HCT116 (cell line): ENCODE measurements at regions not wholly inside any gene's neighbourhood (a gene's known extent, or its start where the extent isn't known, plus 50 kb on each side); places are given as distances from the start of the nearest gene placed in this dataset.

Source experiments
- CTCF ChIP-seq, 3 experiments: fragments of 200-600 bp in 1 of 3; sonication (generic) in 1 of 3; IDR thresholded peaks in 2 of 3; conservative IDR thresholded peaks in 1 of 3; 2 replicates each; pipeline ENCODE4 v1.5.1; 2012 to 2017; ENCODE audit warnings: low read depth in 2 of 3, low read length in 2 of 3, antibody characterized with exemption in 1 of 3, borderline replicate concordance in 1 of 3, control low read depth in 1 of 3, mild to moderate bottlenecking in 1 of 3, mixed read lengths in 1 of 3, mixed run types in 1 of 3, moderate library complexity in 1 of 3; ENCODE audit not compliant: insufficient read depth in 1 of 3
- EZH2 ChIP-seq: fragments of 200-600 bp; sonication (generic); IDR thresholded peaks from 2 replicates; pipeline ENCODE4 v1.6.1; 2017; ENCODE audit warnings: antibody characterized with exemption, mixed run types
- EZH2phosphoT487 ChIP-seq: fragments of 200-600 bp; IDR thresholded peaks from 2 replicates; pipeline ENCODE4 v1.6.1; 2018; ENCODE audit warnings: antibody characterized with exemption, borderline replicate concordance
- RAD21 ChIP-seq: IDR thresholded peaks from 2 replicates; pipeline ENCODE4 v1.6.1; 2012; ENCODE audit warnings: low read depth, mild to moderate bottlenecking
- SIN3A ChIP-seq: IDR thresholded peaks from 2 replicates; pipeline ENCODE4 v1.6.1; 2012; ENCODE audit warnings: low read depth
- SP1 ChIP-seq: IDR thresholded peaks from 2 replicates; pipeline ENCODE4 v1.6.1; 2012; ENCODE audit warnings: low read depth
- ZBTB33 ChIP-seq: IDR thresholded peaks from 2 replicates; pipeline ENCODE4 v1.6.1; 2011; ENCODE audit warnings: mild to moderate bottlenecking, low read length, moderate library complexity; ENCODE audit not compliant: insufficient replicate concordance; ENCODE audit errors: extremely low read depth

- TF ChIP-seq EZH2 (no peak), EZH2phosphoT487 (no peak), CTCF (IDR thresholded peaks at IDR 0.05 in 2 of 3, conservative IDR thresholded peaks at IDR 0.05 in 1 of 3; ENCODE audit: borderline replicate concordance in 1 of 3, insufficient read depth in 1 of 3, low read depth in 2 of 3, low read length in 2 of 3) (no peak), SIN3A (no peak), ZBTB33 (no peak), SP1 (no peak), RAD21 (no peak)
Observed at GRCh38 chrX:87105131-87105530, 412.5 kb upstream of the KLHL4 start.
